Hindlimb muscle (tissue), 1 donor: ENCODE measurements at regions not wholly inside any gene's neighbourhood (a gene's known extent, or its start where the extent isn't known, plus 50 kb on each side); places are given as distances from the start of the nearest gene placed in this dataset.
A peak's percentile ranks its signal among the peaks of the same experiment; 100 is the strongest.

Experiments used
- DNase-seq: peaks from one replicate; pipeline ENCODE4 v3.0.0-alpha.2; 2013

DNA sequence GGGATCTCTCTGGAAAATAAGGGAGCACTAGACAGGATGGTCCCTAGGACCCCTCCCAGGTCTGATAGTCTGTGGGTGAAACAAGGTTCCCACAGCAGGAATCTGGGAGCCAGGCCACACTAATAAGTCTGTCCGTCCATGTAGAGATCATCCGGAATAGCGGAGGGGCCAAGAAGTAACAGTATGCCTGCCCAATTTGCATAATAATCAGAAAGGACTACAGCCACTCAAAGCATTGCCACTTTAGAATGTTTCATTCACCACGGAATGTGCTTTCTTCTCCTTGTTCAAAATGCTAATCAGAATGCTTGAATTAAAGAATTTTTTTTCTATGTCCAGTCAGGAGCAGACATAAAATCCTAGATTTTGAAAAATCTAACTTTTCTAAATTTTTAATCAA, 254.9 kb downstream of the ACTL7B start:
- DNase-seq, result no peak

DNA sequence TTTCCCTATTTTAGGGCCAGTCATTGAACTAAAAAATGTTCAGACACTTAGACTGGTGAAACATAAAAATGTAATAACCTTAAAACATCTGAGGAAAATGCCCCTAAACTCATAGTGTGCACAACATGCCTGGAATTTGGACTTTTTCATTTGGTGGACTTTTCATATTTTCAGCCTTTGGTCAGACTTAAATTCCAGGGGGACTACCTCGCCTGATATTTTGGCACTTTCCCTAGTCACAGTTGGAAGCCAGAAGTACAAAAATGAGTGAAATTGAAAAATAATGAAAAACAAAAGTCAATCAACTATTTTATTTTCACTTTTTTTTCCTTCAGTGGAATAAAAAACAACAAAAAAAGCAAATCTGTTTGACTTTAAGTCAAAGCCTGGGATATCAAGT, 256.2 kb downstream of the ACTL7B start:
- no peak for DNase-seq

DNA sequence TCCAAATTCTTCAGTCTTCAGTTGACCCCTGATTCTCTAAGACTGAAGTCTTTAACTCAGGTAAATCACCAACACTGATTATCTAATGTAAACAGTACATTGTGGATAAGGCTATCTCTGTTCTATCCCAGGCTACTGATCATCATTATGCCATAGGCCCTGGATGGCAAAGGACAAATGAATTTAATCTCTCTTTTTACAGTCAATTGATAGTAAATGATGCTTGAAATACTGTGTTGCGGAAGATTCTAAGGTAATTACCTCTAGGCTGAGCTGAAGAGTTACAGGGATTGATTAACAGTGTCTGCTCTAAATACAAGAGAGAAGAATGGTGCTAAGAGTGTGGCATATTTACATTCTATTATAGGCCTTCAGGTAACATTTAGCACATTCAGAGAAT, 264.7 kb downstream of the ACTL7B start:
- DNase-seq, result no peak

DNA sequence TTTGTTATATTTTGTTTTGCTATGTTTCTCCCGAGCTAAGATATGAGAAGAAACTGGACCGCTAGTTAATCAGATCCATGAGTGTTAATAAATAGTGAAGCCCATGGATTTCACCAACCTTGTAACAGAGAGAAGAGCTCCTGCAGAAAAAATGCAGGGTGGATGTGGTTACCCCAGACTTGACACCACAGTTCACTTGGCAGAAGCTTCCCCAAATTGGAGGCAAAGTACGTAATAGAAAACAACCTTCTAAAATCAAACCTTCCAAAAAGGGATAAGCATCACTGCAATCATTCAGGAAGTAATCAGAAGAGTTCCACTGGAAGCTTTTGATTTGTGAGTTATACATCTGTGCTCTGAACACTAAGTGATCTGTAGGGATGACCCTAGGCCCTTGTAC, 267.5 kb downstream of the ACTL7B start:
- no peak for DNase-seq

DNA sequence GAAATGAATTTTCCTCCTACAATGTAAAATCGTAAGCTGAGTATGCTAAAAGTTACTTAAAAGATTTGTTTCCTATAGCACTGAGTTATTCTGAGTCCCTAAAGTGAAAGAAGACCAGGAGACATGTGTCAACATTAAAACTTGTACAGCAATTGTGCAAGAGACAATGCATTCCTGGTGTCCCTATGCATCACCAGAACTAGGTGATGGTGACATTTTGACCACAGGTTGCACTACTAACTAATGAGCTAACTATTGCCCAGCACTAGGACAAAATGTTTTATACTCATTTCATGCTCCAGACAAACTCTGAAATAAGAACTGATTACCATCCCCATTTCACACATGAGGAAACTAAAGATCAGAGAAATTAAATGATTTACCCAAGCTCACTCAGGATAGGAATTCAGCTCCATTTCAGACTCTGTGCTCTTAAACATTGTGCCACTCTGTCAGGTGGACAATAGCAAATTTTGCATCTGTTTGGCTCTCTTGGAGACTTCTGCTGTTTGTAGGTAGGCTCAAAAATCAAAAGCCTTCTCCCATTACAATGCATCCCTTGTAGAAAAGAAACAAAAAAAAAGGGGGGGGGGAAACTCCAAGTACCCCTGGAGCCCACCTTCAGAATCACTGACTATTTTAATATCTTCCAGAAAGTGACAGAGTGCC, 269.2 kb downstream of the ACTL7B start:
- no peak for DNase-seq

DNA sequence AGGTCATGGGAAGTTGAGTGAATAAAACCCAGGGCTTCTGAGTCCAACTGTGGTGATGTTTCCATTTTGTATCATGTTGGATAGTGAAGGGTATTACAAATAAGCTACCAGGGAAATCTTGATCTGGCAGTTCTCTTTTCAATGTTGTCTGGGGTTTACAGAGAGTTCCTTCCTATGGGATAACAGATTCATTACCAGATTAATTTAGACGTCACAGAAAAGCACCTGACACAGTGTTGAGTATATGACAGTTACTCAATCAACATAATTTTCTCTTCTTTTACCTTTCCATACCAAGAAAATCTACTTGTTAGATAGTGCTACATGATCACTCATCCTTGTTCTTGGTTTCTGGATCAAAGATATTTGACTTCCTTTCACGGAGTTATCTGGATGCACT, 270.9 kb downstream of the ACTL7B start:
- no peak for DNase-seq

DNA sequence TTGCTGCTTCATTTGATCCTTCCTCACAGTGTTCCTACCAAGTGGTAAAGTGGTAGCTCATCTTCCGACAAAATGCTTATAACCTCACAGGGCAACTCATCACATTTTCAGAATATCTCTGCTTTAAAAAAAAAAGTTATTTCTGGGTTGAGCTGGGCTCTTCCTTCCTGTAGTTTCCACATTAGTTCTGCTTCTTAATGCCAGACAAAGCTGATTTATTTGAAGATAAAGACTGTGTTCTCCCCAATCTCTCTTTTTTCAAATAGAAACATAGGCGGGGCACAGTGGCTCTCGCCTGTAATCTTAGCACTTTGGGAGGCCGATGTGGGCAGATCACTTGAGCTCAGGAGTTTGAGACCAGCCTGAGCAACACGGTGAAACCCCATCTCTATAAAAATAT, 273.1 kb downstream of the ACTL7B start:
- DNase-seq, result no peak

DNA sequence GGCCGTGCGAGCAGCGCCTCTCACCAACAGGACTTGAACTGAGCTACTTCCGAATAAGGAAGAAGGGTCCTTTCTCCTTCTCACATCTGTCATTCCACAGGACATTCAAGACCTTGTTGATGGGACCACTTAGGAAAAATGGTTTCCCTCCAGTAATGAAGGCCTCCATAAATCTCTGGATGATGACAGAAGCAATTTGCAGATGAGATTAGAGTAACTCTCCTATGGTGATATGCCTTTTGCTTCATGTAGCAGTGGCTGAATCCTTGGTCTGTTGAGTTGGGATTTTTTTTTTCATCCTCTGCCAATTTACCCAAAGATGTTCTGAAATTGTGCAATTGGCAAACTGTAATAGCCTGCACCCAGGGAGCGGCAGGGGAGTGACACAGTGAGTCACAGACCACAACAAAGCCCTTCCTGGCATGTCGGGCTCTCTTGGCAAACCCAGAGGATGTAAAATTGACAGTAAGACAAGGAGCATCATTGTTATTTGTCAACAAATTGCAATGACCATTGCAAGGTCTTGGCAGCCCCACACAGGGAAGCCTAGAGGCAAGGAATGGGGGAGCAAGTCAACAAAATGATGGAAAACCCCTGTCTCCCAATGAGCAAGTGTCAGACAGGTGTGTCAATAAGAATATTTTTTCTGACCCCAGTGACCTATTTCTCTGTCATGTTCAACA, 275.9 kb downstream of the ACTL7B start:
- no peak for DNase-seq

DNA sequence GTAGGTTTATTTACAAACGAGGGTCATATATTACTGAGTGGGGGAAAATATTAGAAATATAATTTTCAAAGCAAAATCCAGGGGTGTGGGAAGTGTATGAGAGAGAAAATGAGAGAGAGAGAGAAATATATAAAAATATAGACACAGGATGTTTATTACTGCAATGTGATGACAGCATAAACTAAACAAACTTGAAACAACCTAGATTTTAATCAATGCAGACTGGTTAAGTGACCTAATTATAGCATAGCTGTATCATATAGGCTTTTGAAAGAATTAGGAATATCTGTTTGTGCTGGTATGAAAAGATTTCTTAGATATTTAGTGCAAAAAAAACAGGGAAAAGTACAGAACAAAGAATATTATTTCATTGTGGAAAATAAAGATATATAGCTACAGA, 280.5 kb downstream of the ACTL7B start:
- DNase-seq, result no peak

DNA sequence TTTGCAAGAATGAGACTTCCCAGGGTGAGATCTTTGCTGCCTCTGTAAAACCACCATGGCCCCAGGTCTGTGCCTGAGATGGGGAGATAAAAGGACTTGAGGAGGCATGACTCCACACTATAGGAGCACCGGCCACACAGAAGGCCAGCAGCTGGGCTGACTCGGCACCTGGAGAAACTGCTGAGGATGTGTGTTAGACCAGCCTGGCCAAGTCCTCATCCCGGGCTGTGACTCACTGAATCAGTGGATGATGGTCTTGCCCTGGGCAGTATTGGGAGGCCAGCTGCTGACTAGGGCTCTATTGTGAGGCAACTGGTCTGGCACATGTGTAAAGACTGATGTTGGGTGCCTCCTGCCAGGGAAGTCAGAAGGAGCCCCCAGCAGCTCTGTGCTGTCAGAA, 286.2 kb downstream of the ACTL7B start:
- DNase-seq, result no peak

DNA sequence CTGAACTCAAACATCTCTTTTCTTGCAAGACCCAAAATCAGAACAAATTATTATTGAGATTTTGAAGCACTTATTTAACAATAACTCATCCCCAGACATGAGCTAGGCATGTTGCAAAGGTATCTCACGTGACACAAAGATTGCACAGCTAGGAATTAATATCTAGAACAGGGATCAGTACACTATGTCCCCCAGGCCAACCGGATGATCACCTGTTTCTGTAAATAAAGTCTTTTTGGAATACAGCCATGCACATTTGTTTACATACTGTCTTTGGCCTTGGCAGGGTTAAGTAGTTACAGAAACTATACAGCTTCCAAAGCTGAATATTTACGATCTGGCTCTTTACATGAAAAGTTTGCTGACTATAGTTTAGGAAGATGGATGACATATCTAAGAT, 287.7 kb downstream of the ACTL7B start:
- no peak for DNase-seq

DNA sequence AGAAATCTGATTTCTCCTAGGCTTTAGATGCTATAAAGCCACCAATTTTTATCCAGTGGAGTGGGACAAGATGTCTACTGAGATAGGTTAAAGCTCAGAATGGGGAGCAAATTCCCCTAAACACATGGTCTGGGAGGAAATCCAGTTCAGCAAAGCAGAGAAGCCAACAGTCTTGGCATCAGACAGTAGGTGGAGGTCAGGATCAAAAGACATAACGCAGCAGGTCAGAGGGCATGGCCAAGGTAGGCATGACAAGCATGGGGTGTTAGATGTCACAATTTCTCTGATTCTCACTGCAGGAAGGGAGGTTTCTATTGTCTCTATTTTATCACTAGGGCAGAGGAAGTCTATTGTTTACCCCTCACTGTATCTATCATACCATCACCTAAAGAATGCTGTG, 288.2 kb downstream of the ACTL7B start:
- DNase-seq, result no peak

DNA sequence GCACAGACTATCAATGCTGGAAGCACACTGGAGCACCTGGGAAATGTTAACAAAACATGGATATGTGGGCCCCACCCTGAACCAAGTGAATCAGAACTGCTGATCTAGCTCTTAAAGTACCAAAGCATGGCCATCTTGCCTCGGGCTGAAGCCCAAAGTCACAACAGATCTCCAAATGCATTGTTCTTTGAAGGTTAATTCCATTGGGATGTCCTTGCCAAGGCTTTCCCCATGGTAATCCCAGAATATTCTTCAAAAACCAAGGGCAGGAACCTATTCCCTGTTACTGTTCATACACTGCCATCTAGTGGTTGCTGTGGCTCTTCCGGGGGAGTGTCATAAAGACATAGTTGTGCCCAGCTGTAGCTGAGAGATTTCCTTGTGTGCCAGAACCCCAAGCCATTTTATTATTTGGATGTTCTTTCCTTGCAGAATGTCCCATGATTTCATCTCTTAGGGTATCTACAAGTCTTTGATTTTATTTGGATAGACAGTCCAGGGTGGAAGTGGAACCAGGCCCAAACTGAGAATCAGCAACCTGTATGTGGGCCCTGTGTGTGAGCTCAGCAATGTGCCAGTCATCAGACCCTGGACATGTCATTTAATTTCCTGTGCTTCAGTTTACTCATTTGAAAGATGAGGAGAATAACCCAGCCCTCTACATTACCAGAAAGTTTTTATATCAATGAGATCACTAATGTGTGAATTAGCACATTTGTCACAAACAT, 290.0 kb downstream of the ACTL7B start:
- peak; percentile 78 for DNase-seq

DNA sequence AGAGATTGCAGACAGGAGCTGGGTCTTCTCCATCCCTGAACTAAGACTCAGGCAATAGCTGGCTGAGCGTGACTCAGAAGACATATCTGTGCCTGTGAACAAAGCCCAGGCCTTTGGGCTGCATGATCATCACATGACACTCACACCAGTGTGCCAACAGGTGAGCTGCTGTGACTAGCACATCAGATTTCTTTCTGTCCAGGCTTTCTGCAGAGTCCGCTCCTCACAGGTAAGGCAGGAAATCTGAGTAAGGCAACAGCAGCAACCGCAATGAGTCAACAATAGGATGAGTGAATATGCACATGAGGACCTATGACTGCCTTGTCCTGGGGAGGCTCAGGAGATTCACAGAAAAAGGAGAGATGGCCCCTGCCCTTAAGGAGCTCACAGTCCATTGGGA, 293.6 kb downstream of the ACTL7B start:
- DNase-seq, result no peak

DNA sequence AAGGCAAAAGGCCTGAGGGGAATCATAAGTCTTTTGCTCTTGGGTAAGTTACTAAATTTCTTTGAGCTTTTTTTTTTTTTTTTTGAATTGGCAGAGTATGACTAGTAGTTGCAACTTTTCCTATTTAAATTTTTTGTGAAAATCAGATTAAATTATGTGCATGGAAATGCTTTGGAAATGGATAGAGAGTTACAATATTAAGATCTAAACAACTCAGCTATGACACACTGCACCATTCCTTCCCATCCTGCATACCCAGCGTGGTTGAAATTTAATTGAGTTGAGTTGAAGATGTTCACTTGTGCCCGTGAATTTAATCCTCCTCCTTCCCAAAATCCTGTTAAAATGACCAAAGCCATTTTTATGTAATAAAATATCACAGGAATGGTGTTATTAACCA, 296.4 kb downstream of the ACTL7B start:
- DNase-seq, result no peak

DNA sequence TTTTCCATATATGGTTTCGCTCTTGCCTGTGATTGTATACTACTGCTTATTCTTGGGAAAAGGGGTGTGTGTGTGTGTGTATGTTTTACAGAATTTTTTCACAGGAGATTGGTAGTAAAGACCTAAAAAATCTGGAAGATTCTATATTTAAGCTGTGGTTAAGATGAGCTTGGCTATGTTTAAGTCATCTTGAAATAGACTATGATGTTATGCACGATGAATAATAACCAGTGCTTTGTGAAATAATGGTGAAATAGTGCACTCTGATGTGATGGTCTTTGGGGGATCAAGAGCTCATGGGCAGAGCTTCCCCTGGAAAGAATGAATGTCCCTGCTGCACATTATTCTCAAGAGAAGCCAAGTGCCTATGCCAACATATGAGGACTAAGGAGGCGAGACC, 301.0 kb downstream of the ACTL7B start:
- no peak for DNase-seq

DNA sequence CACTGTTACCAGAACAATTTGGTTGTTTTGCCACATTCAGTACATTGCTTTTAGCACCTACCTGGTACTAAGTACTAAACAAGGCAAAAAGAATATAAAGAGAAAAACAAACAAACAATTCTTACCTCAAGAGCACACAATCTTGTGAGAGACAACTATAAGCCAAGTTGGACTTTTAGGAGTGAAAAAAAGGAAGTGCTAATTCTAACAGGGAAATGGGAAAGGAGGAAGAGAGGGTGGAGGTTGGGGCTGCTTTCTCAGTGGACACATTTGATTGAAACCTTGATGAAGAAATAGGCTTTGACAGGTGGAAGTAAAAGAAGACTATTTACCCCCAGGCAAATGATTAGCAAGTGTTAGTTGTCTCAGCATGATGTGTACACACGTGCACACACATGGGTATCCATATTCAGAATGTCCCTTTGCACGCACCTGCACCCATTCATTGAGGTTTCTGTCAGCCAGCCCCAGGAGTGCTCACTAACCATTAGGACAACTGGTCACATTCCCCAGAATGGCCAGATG, 302.6 kb downstream of the ACTL7B start:
- DNase-seq, result no peak

DNA sequence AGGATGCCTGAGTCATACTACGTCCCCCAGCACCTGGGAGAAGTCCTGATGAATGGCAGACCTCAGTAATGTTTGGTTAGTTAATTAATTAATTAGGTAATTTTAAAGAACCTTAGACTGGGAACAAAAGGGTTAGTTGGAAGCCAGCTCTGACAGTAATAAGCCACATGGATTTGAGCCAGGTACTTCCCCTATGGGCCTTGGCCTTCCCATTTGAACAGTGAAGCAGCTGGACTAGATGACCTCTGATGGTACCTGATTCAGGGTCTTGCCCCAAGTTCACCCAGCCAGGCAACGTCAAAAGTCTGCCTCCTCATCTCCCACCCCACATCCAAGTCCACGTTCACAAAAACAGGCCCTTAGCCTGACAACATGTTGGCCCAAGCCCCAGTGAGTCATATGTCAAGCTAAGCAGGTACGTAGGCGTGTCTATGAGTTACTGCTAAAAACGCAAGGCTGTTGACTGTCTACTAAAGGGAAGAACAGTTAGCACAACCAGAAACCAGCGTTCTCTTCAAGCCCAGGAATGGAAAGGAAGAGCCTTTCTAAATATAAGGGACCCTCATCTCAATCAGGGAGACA, 303.2 kb downstream of the ACTL7B start:
- no peak for DNase-seq

DNA sequence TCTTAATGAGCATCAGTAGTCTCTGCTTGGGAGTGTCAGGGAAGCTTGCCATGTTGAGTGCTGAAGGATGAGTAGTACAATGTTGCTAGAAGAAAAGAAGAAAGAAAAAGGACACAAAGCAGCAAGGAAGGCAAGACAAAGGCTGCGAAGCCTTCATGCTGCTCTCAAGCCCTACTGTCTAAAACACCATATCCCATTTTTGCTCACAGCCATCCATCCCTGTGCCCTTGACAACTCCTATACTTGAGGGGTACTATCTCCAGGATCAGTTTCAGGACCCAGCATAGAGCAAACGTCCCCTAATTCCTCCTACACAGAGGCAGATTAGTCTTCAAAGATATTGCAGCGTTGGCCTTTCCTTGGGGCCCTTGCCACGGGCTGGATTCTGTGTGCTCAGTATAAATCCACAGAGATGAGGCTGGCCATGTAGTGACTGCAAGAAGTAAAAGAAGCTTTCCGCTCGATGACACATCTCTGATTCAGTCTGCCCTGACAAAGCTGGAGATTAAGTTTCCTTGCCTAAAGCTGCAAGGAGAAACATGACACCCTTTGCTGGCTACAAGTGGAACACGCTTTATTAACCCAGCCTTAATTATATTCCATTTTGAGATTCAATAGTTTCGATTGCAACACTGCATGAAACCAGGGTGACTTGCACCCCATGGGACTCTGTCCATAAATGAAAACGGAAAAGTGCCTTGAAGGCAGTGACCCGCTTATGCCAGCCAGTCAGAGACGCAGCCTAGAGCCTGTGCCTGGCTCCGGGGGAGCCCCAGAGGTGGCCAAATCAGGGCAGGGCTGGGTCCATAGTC, 304.6 kb downstream of the ACTL7B start:
- no peak for DNase-seq

DNA sequence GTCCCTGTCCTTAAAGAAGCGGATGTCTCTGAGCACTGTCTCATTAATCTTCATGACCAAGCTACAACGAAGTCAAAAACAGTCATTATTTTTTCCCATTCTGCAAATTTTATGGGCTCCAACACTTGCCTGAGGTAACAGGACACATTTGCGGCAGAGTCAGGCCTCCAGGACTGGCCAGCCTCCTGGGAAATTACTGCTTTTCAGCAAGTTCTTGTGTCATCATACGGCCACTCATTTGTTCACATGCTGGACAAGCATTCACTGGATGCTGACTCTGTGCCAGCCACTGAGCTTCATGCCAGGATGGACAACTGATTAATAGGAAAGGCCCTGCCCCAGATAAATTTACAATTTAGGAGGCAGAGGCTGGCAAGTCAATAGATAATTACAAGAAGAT, 305.7 kb downstream of the ACTL7B start:
- no peak for DNase-seq

DNA sequence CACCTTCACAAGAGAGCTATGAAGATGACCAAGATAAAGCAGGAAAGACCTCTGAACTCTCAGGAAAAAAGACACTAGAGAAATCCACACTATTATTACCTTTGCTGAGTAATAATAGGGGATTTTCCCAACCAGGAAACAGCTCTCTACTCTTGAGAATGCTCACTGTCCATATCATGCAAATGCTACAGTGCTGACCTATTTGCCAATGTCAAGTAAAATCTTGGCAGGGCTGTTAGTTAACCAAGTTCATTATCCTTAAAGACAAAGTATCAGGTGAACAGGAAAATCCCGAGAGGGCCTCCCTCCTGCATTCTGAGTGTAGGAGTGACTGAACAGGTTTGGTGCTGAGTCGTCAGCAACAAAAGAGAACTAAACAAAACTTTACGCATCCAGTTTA, 306.6 kb downstream of the ACTL7B start:
- DNase-seq, result no peak

DNA sequence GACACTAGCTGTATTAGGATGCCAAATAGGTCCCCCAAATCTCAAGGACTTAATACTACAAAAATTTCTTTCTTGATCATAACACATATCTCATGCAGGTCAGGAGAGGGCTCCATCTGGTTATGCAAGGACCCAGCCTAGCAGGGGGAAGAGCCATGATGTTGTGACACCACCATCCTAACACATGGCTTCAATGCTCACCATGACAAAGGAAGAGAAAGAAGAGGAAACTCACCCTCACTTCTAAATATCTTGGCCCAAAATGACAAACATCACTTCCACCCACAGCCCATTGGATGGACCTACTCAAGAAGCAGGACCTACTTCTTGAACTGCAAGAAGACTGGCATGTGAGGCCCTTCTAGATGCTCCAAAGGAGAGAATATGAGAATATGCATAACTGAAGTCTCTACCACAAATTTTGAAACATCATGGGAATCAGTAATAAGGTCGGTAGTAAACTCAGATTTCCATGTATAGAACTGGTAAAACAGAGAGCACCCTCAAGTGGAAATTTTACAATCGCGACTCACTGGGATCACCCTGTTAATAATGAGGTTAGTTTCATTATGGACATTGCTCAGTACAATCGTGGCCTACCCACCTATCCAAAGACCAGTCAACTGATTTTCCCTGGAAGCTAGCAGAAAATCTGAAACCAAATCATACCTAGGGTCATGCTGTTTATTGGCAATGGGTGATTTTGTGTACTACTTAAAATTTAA, 308.2 kb downstream of the ACTL7B start:
- no peak for DNase-seq
